SK-N-SH treated with all-trans-retinoic acid at 6 μM for 48 hours (cell line): ENCODE measurements at regions not wholly inside any gene's neighbourhood (a gene's known extent, or its start where the extent isn't known, plus 50 kb on each side); places are given as distances from the start of the nearest gene placed in this dataset.

Source experiments
- ATAC-seq: fragments of 200-7000 bp; cut with Tn5 transposase; 3 replicates; pipeline ENCODE4 v1.9.1; 2020; ENCODE audit warnings: mild to moderate bottlenecking, moderate library complexity
- ARNTL ChIP-seq: fragments of 450-650 bp; formaldehyde crosslinking; IDR thresholded peaks from 2 replicates; pipeline ENCODE4 v1.5.0; 2020; ENCODE audit warnings: low read depth, mild to moderate bottlenecking, moderate library complexity, borderline replicate concordance
- BACH2 ChIP-seq: fragments of 250-450 bp; sonication (Bioruptor Pico); IDR thresholded peaks from 2 replicates; pipeline ENCODE4 v1.9.0; 2021; ENCODE audit warnings: mild to moderate bottlenecking, borderline replicate concordance
- ESRRG ChIP-seq: fragments of 250-450 bp; sonication (Bioruptor Pico); IDR thresholded peaks from 2 replicates; pipeline ENCODE4 v1.6.1; 2021; ENCODE audit warnings: mild to moderate bottlenecking
- GLIS3 ChIP-seq: fragments of 250-450 bp; sonication (Bioruptor Pico); IDR thresholded peaks from 2 replicates; pipeline ENCODE4 v1.5.0; 2020; ENCODE audit warnings: mild to moderate bottlenecking, moderate library complexity
- ISL1 ChIP-seq: fragments of 250-450 bp; sonication (Bioruptor Pico); IDR thresholded peaks from 2 replicates; pipeline ENCODE4 v2.1.2; 2022; ENCODE audit warnings: mild to moderate bottlenecking, moderate library complexity
- OSR1 ChIP-seq: fragments of 250-450 bp; sonication (Bioruptor Pico); IDR thresholded peaks from 2 replicates; pipeline ENCODE4 v1.8.0; 2022; ENCODE audit warnings: moderate library complexity, mild to moderate bottlenecking, inconsistent platforms
- PPARA ChIP-seq: fragments of 250-450 bp; sonication (Bioruptor Pico); IDR thresholded peaks from 2 replicates; pipeline ENCODE4 v1.5.0; 2020; ENCODE audit warnings: mild to moderate bottlenecking, borderline replicate concordance
- RARB ChIP-seq: fragments of 250-450 bp; sonication (Bioruptor Pico); IDR thresholded peaks from 2 replicates; pipeline ENCODE4 v1.8.0; 2021; ENCODE audit warnings: mild to moderate bottlenecking, moderate library complexity
- SNAI2 ChIP-seq: fragments of 250-450 bp; sonication (Bioruptor Pico); IDR thresholded peaks from 2 replicates; pipeline ENCODE4 v1.5.0; 2020; ENCODE audit warnings: mild to moderate bottlenecking, moderate library complexity
- TCF4 ChIP-seq: fragments of 250-450 bp; sonication (Bioruptor Pico); IDR thresholded peaks from 2 replicates; pipeline ENCODE4 v1.8.0; 2021; ENCODE audit warnings: mild to moderate bottlenecking, moderate library complexity, borderline replicate concordance
- TOX ChIP-seq: fragments of 250-450 bp; sonication (Bioruptor Pico); IDR thresholded peaks from 2 replicates; pipeline ENCODE4 v1.8.0; 2021; ENCODE audit warnings: mild to moderate bottlenecking, moderate library complexity, borderline replicate concordance
- ZC3H10 ChIP-seq: fragments of 250-450 bp; sonication (Bioruptor Pico); IDR thresholded peaks from 2 replicates; pipeline ENCODE4 v1.5.1; 2021; ENCODE audit warnings: mild to moderate bottlenecking, moderate library complexity
- ZFP3 ChIP-seq: fragments of 250-450 bp; sonication (Bioruptor Pico); IDR thresholded peaks from 2 replicates; pipeline ENCODE4 v1.5.0; 2020; ENCODE audit warnings: mild to moderate bottlenecking, moderate library complexity
- ZNF565 ChIP-seq: fragments of 450-650 bp; formaldehyde crosslinking; conservative IDR thresholded peaks from 2 replicates; pipeline ENCODE4 v1.5.0; 2020; ENCODE audit warnings: low read depth, mild to moderate bottlenecking, moderate library complexity
- ZNF70 ChIP-seq: fragments of 450-650 bp; formaldehyde crosslinking; IDR thresholded peaks from 2 replicates; pipeline ENCODE4 v1.5.0; 2020; ENCODE audit warnings: mild to moderate bottlenecking, moderate library complexity
- ZNF8 ChIP-seq: fragments of 450-650 bp; formaldehyde crosslinking; IDR thresholded peaks from 2 replicates; pipeline ENCODE4 v1.5.0; 2020; ENCODE audit warnings: mild to moderate bottlenecking, moderate library complexity
- TF ChIP-seq, protein P1 (sequence below): fragments of 250-450 bp; sonication (Bioruptor Pico); IDR thresholded peaks from 2 replicates; pipeline ENCODE4 v1.5.0; 2020; ENCODE audit warnings: mild to moderate bottlenecking, moderate library complexity
- TF ChIP-seq, protein P2 (sequence below): fragments of 250-450 bp; sonication (Bioruptor Pico); IDR thresholded peaks from 2 replicates; pipeline ENCODE4 v1.5.1; 2020; ENCODE audit warnings: low read depth, mild to moderate bottlenecking, moderate library complexity
- TF ChIP-seq, protein P3 (sequence below): fragments of 250-450 bp; sonication (Bioruptor Pico); IDR thresholded peaks from 2 replicates; pipeline ENCODE4 v1.8.0; 2021; ENCODE audit warnings: low read depth, mild to moderate bottlenecking, moderate library complexity, borderline replicate concordance
- TF ChIP-seq, protein P4 (sequence below): fragments of 250-450 bp; sonication (Bioruptor Pico); IDR thresholded peaks from 2 replicates; pipeline ENCODE4 v1.8.0; 2020; ENCODE audit warnings: mild to moderate bottlenecking, moderate library complexity, borderline replicate concordance
- TF ChIP-seq, protein P5 (sequence below): fragments of 250-450 bp; sonication (Bioruptor Pico); IDR thresholded peaks from 2 replicates; pipeline ENCODE4 v1.5.1; 2021; ENCODE audit warnings: mild to moderate bottlenecking, moderate library complexity

DNA sequence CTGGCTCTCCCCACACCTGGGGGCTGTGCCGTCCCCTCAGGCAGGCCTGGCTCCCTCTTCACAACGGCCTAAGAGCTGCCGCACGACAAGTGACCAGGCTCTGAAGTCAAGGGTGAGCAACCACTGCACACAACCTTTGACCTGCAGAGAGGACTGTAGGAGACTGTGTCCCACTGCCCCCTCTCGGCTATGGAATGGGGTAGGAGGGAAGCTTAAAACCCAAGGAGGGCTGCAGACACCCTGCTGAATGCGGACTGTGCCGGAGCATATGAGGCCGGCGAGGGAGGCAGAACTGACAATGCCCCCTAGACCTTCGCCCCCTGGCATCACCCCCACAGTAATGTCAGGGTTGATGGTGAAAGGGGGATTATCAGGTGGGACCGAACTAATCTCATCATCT, 311.9 kb downstream of the CTTN start:
- TF ChIP-seq ESRRG (CRISPR knock-in tag) (no peak), ARNTL (no peak), ZFP3 (no peak), ZNF70 (CRISPR knock-in tag) (no peak), ZNF565 (no peak), ZC3H10 (CRISPR knock-in tag) (no peak), SNAI2 (CRISPR knock-in tag) (no peak)
- TF ChIP-seq, protein P1, sequence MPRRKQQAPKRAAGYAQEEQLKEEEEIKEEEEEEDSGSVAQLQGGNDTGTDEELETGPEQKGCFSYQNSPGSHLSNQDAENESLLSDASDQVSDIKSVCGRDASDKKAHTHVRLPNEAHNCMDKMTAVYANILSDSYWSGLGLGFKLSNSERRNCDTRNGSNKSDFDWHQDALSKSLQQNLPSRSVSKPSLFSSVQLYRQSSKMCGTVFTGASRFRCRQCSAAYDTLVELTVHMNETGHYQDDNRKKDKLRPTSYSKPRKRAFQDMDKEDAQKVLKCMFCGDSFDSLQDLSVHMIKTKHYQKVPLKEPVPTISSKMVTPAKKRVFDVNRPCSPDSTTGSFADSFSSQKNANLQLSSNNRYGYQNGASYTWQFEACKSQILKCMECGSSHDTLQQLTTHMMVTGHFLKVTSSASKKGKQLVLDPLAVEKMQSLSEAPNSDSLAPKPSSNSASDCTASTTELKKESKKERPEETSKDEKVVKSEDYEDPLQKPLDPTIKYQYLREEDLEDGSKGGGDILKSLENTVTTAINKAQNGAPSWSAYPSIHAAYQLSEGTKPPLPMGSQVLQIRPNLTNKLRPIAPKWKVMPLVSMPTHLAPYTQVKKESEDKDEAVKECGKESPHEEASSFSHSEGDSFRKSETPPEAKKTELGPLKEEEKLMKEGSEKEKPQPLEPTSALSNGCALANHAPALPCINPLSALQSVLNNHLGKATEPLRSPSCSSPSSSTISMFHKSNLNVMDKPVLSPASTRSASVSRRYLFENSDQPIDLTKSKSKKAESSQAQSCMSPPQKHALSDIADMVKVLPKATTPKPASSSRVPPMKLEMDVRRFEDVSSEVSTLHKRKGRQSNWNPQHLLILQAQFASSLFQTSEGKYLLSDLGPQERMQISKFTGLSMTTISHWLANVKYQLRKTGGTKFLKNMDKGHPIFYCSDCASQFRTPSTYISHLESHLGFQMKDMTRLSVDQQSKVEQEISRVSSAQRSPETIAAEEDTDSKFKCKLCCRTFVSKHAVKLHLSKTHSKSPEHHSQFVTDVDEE (CRISPR knock-in tag) = no peak
- TF ChIP-seq, protein P2, sequence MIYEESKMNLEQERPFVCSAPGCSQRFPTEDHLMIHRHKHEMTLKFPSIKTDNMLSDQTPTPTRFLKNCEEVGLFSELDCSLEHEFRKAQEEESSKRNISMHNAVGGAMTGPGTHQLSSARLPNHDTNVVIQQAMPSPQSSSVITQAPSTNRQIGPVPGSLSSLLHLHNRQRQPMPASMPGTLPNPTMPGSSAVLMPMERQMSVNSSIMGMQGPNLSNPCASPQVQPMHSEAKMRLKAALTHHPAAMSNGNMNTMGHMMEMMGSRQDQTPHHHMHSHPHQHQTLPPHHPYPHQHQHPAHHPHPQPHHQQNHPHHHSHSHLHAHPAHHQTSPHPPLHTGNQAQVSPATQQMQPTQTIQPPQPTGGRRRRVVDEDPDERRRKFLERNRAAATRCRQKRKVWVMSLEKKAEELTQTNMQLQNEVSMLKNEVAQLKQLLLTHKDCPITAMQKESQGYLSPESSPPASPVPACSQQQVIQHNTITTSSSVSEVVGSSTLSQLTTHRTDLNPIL (CRISPR knock-in tag) = no peak

DNA sequence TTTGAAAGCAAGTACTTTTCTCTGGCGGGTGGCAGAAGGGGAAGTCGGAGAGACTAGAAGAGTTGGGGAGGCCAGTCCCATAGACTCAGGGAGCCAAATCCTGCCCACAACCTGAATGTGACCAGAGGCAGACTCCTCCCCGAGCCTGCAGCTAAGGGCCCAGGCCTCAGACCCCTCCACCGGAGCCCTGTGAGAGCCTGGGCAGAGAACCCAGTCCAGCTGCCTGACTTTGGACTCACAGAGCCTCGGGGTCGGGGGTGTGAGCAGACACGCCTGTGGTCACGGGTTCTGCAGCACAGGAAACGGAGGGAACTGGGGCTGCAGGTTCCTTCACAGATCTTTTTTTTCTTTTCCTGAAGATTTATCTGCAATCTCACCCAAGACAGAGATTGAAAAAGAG, 312.3 kb downstream of the CTTN start:
- no peak for ATAC-seq
- TF ChIP-seq TOX (CRISPR knock-in tag) (no peak), TCF4 (CRISPR knock-in tag) (no peak), OSR1 (CRISPR knock-in tag) (no peak), ZC3H10 (CRISPR knock-in tag) (no peak), PPARA (CRISPR knock-in tag) (no peak), RARB (CRISPR knock-in tag) (no peak), ISL1 (no peak), ZFP3 (no peak), ZNF8 (CRISPR knock-in tag) (no peak), SNAI2 (CRISPR knock-in tag) (no peak), ZNF70 (CRISPR knock-in tag) (no peak), ESRRG (CRISPR knock-in tag) (no peak), ARNTL (no peak), BACH2 (CRISPR knock-in tag) (no peak), ZNF565 (no peak), GLIS3 (CRISPR knock-in tag) (no peak)
- TF ChIP-seq, protein P3, sequence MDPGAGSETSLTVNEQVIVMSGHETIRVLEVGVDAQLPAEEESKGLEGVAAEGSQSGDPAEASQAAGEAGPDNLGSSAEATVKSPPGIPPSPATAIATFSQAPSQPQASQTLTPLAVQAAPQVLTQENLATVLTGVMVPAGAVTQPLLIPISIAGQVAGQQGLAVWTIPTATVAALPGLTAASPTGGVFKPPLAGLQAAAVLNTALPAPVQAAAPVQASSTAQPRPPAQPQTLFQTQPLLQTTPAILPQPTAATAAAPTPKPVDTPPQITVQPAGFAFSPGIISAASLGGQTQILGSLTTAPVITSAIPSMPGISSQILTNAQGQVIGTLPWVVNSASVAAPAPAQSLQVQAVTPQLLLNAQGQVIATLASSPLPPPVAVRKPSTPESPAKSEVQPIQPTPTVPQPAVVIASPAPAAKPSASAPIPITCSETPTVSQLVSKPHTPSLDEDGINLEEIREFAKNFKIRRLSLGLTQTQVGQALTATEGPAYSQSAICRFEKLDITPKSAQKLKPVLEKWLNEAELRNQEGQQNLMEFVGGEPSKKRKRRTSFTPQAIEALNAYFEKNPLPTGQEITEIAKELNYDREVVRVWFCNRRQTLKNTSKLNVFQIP = no peak
- TF ChIP-seq, protein P4, sequence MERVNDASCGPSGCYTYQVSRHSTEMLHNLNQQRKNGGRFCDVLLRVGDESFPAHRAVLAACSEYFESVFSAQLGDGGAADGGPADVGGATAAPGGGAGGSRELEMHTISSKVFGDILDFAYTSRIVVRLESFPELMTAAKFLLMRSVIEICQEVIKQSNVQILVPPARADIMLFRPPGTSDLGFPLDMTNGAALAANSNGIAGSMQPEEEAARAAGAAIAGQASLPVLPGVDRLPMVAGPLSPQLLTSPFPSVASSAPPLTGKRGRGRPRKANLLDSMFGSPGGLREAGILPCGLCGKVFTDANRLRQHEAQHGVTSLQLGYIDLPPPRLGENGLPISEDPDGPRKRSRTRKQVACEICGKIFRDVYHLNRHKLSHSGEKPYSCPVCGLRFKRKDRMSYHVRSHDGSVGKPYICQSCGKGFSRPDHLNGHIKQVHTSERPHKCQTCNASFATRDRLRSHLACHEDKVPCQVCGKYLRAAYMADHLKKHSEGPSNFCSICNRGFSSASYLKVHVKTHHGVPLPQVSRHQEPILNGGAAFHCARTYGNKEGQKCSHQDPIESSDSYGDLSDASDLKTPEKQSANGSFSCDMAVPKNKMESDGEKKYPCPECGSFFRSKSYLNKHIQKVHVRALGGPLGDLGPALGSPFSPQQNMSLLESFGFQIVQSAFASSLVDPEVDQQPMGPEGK (CRISPR knock-in tag) = no peak
- TF ChIP-seq, protein P5, sequence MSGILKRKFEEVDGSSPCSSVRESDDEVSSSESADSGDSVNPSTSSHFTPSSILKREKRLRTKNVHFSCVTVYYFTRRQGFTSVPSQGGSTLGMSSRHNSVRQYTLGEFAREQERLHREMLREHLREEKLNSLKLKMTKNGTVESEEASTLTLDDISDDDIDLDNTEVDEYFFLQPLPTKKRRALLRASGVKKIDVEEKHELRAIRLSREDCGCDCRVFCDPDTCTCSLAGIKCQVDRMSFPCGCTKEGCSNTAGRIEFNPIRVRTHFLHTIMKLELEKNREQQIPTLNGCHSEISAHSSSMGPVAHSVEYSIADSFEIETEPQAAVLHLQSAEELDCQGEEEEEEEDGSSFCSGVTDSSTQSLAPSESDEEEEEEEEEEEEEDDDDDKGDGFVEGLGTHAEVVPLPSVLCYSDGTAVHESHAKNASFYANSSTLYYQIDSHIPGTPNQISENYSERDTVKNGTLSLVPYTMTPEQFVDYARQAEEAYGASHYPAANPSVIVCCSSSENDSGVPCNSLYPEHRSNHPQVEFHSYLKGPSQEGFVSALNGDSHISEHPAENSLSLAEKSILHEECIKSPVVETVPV (CRISPR knock-in tag) = no peak
- TF ChIP-seq, protein P2 (CRISPR knock-in tag) = no peak

More for the DNA sequence above, 311.9 kb downstream of the CTTN start:
- ATAC-seq = no peak
